Hematopoietic multipotent progenitor cell treated with erythropoietin and hydrocortisone succinate and interleukin-3 and kit ligand, for 6 days (in vitro differentiated cells): ENCODE measurements at regions not wholly inside any gene's neighbourhood (a gene's known extent, or its start where the extent isn't known, plus 50 kb on each side); places are given as distances from the start of the nearest gene placed in this dataset.

Experiments used
- DNase-seq: peaks from one replicate; pipeline ENCODE4 v3.0.0-alpha.2; 2015

DNA sequence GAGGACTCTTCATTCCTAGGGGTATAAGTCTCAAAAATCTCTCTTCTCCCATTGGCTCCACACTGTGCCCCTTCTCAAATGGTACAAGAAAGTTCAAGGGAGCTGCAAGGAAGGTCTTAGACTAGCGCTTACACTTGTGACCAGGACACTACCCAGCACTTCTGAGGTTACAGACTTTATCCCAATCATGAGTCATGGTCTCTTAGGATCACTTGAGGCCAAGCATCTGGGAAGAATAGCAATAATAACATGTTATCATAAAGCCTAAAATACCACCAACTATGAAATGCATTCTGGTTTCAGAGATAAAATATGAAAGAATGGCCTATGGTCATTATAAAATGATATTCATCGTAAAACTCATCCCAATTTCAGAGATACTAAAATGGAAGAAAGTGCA lies 309.9 kb upstream of the PKDCC start:
- no peak for DNase-seq

DNA sequence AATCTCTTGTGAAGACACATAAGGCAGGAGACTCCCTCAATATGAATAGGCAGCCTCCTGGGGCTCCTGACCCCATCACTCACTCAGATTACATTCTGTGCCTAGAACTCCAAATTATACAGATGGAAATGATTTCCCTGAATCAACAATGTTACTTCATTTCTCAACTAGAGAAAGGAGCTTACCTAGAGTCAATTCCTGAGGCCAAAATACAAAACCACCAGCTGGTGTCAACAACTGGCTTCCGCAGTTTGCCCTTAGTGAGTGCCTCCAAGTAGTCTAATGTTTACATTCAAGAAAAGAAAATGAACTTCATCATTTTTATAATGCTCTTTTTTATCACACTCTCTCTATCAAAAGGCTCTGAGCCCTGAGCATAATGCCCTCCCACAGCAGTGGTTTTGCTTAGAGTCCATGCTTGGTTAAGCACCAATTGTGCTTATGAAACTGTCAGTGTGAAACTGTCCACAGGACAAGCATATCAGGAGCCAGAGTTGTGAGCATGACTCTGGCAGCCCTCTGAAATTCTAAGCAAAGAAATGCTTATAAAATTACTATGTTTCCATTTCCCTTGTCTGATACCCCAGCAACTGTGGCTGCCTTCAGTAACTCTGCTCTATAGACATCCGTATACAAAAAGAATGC lies 305.7 kb upstream of the PKDCC start:
- no peak for DNase-seq

DNA sequence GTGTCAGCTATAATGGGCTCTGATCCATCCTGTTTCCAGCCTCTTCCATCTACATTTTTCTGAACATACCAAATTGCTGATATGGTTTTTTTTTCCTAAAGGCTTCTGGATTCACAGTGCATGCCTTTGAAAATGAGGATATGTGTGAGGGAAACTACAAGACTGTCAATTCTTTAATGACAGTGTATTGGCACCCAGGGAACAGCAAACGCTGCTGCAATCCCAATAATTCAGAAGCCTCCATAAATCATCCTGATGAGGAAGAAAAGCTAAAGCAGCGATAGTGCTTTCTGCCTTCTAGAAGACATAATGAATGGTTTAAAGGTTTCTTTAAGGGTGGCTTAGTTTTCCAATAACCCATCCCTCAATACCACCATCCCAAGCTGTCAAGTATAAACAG lies 304.5 kb upstream of the PKDCC start:
- DNase-seq = no peak

DNA sequence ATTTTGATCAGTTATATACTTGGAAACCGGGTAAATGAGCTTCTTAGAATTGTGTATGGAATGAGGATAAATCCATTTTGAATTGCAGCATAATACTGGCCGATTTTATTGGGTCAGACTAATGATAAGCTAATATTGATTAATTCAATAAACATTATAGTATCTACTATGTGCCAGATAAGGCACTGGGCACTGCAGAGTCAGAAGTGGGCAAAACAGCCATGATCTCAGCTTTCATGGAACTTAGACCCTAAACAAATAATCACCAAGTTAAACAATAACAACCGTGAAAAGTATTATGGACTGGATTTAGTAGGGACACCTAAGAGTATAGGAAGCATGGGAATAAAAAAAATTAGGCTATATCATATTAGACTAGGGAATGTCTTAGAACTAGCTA lies 297.0 kb upstream of the PKDCC start:
- DNase-seq = no peak

DNA sequence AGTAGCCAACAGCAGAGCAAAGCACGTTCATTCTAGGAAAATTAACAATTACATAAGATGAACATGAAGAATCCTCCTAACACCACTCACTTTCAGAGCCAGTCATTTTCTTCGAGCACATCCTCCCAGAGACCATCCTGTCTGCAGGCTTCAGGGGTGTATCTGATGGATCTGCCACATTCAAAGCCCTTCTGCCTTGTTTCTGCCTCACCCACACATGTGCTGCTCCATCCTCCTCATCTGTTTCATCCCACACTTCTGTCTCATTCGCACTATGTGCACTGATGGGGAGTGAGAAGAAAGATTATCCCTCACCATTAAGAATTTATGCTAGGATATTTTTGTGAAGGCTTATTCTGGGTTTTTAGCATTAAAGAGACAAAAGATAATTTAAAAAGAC lies 287.9 kb upstream of the PKDCC start:
- no peak for DNase-seq

DNA sequence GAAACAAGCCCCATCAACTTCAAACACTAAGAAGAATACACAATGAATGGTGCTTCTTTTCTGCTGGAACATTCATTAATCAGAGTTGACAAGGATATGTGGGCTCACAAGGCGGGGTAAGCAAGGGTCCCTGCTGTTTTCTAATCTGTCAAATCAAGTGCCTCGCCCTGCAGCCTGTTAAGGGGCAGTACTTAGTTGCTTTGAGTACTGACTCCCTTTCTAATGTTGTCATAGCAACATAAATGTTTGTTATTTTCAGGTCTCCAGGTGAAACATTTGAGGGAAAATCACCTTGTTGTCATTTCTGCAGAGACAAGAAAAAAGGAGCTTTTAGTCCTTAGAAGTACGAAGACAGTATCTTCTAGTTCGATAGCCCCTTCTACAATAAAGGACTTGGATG lies 284.7 kb upstream of the PKDCC start:
- no peak for DNase-seq

DNA sequence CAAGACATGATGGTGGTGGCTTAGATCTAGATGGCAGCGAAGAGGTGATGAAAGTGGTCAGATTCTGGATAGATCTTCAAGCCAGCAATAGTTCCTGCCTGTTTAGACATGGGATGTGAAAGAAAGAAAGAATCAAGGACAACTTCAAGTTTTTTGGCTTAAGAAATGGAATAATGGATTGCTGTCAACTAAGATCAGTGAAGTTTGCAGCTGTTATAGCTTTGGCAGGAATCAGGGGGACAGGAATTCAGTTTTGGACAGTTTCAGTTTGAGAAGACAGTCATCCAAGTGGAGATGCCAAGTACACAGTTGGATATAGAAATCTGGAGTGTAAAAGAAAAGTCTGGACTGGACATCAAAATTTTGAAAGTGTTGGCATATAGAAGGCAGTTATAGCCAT lies 283.7 kb upstream of the PKDCC start:
- no peak for DNase-seq

DNA sequence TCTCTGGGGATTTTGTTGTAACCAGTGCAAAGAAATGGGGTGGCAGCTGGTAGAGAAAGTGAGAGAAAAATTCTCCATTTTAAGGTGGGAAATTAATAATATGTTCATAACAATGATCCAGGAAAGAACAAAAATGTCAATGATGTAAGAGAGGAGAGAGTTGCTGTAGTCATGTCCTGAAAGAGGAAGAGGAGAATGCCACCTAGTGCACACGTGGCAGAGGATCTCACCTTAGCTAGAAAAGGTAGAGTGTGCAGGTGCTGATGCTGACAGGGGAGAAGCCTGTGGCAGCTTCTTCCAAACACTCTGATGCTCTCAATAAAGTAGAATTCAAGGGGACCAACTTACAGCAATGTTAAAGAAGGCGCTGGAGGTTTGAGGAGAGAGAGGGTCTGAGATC lies 282.9 kb upstream of the PKDCC start:
- no peak for DNase-seq

DNA sequence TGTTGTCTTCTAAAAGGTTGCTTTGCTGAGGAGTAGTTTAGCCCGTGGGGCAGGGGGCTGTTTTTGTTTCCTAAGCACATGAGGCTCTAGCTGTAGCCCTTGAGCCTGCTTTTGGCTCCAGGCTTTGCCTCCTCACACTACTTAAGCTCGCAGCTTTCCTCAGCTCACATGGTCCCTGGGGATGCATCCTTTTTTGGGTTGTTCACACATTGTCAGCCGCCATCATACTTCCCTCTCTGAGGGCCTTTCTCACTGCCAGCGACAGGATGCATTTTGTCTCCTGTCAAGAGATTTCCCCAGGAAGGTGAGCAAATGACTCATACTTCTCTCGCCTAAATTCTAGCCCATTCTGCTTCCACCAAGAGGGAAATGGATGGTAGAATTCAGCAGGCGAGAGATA lies 279.5 kb upstream of the PKDCC start:
- no peak for DNase-seq

DNA sequence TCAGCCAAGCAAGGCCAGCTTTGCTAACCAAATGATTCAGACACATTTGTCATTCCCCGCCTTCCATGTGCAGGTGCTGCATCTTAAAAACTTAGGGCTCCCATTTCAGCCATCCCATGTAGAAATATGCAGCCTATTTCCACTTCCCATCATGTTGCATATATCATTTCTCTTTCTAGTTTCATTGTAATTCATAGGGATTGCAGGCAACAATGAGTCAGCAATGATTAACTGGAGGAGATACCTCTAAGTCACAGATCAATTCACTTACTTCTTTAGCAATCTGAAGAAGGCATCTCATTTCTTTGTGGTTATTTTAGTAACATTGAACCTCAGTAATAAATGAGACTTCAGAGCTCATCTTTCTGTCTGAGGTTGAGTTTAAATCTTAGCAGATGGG lies 276.1 kb upstream of the PKDCC start:
- no peak for DNase-seq

DNA sequence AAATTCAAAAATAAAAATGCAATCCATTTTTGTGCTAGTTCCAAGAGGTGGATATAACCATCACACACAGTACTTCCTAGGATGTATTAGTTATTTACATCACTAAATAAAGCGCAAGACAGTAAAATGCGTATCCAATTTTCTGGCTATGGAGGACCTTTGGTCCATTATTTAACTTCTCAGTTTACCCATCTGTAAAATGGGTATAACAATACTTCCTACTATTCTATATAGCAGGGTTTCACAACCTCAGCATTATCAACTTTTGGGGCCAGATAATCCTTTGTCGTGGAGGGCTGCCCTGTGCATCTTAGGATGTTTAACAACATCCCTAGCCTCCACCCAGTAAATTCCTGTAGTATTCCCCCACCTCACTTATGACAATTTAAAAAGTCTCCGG lies 275.1 kb upstream of the PKDCC start:
- DNase-seq = no peak

DNA sequence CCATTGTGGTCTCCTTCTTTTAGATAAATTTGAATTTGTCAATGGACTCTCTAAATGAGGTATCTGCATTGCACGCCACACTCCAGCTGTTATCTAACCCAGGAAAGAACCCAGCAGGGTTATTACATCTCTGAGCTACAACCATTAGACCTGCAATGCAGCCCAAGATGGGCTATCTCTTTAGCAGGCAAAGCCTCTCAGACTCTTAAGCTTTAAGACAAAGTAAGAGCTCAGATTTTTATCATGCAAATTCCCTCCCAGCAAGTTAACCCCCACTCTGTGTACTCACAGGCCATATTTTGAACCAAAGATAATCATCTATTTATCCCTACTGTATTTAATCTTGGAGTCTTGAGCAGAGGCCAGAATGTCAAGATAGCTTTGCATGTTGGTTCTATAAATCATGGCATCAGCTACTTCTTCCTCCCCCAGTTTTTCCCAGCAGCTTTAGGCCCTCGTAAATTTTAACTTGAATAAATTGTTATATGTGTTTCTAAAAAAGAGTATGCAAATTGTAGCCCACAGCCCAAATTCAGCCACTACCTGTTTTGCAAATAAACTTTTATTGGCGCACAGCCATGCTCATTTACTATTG lies 273.7 kb upstream of the PKDCC start:
- no peak for DNase-seq

DNA sequence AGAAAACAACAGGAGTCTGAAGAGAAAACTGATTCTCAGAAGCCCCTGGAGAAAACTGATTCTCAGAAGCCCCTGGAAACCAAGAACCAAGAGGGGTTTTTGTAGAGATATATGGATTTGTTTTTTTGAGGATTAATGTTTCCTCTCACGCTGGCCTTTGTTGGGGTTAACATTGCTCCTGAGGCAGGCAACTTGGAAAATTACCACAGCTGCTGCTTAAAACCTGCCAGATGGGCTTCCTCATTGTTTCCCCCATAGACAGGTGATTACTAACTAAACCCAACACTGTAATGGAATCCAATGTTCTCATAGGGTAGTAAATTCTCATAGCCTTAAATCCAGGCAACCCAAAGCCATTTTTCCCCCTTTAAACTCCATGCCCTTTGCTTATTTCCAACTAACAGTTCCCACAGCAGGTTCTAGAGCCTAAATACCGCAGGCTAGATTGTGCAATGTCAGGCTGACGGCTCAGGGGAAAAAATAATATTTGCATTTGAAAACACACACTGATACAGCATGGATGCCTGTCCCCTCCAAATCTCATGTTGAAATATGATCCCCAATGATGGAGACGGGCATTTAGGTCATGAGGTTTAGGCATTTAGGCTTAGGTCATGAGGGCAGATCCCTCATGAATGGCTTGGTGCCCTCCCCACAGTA lies 272.3 kb upstream of the PKDCC start:
- no peak for DNase-seq

DNA sequence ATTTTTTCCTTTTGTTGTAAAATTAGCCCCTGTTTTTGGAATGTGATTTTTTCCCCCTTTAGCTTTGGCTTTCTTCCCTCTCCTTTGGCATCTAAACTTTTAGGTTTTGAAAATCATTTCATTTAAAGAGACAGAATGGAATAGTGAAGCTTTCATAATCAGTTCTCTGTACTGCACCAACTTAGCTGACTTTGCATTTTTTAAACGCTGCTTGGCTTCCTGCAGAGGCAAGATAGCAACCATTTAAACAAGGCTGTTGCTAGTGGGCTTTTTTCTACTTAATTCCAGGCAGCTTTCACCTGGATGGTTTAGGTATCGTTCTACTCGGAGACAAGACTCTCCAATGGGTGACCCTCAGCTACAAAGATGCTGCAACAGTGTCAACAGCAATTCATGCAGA lies 267.9 kb upstream of the PKDCC start:
- no peak for DNase-seq

DNA sequence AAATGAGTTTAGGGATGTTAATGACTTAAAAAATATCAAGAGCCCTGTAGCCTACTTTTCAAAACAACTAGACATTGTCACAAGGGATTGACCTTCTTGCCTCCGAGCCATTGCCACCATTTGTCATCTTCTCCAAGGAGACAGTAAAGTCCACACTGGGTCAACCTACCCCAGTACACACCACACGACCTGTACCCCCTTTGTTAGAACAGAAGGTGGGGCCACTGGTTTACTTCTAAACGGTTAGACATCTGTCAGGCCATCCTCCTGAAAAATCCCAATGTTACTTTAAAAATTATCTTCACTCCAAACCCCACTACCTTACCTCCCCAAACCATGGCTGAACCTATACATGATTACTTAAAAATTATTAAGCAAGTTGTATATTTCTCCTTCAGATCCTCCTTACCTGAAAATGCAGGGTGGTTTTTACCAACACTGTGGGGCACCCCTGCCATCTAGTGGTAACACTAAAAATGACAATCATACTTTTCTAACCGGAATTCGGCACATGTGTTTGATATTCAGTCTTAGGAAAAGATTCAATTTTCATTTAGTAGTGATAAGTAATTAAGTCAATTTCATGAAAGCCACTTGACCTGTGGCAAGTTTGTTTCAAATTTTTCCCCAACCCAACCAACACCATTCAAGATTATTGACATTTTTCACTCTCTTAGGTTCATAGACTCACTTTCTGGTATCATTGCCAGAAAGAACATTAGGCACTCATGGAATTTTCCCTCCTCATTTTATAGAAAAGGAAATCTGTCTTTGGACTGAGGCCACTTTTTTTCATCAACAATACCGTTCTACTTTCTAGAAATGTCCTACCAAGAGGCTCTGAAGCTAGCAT lies 265.3 kb upstream of the PKDCC start:
- peak; percentile 68 for DNase-seq

DNA sequence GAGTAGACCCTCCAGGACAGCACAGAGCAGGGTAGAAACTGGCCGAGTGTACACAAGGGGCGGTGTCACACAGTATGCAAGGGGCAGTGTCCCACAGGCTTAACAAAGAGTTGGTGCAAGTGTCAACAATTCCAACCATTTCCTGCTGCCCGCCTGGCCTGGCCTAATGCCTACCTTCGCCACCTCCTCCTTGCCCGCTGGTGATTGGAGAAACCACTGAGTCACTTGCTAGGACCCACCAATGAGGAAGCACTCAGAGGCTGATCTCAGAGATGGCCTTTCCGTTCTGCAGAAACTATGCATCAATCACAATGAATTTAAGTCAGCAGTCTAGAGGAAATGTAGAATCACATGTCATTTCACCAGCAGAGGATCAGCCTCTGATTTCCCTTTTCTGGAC lies 263.3 kb upstream of the PKDCC start:
- no peak for DNase-seq

DNA sequence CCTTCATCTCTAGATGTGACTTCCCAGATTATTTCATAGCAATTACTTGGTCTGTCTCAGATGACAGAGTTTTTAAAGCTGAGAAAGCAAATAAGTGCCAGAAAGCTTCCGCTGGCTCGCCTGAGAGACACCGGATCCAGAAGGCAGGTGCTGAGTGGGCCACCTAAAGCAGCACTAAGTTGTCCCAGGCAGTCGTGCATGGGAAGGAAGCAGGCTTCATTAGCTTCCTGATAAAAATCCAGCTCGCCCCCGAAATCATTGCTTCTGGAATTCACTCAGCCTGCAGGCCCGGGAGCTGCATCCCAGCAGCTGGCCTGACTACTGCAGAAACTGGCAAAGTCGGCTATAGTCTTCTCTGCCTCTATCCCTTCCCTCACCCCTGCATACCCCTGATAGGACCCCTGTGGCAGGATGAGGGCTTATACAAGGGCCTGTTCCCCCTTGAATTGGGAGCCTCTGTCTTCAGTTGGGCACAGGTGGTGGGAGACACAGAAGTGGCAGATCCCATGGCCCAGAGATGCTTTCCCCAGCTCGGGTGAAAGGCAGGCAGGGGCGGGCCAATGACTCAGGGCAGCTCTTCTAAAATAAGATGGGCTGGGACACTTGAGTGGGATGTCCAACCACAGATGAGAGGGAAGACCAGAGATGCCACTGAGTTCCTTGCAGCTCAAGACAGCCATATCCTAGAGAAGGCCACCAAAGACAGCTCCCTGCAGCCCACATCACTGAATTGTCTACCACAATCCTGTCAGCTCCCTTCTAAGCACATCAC lies 262.4 kb upstream of the PKDCC start:
- no peak for DNase-seq

DNA sequence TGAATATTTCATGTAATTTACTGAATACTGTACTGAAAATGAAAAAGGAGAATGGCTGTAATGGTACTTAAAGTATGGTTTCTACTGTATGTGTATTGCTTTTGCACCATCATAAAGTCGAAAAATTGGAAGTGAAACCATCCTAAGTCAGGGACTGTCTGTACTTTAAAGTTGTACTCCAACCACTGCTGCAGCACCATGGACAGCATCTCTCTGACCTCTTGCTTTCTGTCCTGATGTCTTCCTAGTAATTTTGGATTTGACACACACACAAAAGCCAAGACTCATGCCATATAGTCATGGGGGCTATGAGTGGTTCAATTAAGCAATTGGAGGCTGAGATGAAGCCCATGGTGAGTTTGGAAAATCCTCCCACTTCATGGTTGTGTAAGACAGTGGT lies 256.3 kb upstream of the PKDCC start:
- peak; percentile 60 for DNase-seq

DNA sequence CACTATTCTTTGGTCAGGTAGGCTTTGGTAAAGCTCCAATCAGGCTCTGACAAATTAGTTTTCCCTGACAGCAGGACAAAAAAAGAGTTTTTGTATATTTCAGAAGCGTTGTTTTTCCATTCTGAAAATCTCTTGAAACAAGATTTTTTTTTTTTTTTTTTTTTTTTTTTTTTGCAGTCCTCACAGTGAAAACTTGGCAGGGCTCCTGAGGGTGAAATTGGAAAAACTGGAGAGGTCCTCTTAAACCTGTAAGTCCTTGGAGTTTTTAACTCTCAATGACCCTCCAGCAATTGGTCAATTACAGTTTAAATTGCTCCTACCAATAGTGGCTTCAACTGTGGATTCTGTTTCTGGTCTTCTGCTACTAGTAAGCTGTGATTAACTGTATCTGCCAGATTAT lies 244.5 kb upstream of the PKDCC start:
- DNase-seq = no peak

DNA sequence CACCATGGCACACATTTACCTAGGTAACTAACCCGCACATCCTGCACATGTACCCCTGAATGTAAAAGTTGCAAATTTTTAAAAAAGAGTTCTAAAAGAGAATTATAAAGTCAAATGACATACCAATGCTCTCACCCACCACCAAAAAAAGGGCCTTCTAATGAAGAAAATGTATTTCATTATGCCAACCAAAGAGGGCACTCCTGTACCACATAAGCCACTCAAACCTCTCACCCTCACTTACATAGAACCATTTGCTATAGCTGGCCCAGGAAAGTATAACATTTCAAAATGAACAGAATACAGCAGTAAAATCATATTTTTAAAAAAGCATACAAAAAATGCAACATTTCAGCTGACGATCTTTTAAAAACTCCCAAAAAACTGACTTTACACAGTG lies 241.5 kb upstream of the PKDCC start:
- DNase-seq = peak; percentile 8

DNA sequence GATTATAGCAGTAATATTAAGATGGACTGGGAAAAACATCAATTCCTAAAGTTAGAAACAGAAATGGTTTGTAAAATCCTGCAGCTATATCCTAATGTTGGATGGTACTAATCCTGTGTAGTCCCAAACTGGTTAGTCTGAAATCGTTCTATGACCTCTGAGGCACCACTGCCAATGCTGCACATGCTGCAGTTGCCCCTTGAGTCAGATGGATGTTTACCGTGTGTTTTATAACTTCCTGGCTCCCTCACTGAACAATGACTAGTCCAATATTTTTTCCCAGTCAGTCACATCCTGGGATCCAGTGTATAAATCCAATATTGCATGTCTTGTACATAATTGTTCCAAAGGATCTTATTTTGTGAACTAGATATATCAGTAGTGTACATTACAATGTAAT lies 226.7 kb upstream of the PKDCC start:
- DNase-seq = no peak

DNA sequence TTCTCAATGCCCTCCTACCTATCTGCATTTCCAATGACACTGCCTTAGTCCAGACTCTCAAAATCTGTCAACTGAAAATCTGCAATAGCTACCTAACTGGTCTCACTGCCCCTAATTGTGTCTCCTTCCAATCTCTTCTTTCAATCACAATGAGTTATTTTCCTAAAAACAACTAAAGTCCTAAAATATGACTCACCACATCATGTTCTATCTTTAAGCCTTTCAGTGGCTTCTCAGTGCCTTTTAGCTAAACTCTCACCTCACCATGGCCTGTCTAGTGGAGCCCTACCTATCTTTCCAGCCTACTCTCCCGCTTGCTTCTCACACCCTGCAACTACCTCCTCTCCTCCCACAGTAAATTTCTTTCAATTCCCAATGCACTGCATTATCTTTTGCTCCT lies 220.9 kb upstream of the PKDCC start:
- no peak for DNase-seq

DNA sequence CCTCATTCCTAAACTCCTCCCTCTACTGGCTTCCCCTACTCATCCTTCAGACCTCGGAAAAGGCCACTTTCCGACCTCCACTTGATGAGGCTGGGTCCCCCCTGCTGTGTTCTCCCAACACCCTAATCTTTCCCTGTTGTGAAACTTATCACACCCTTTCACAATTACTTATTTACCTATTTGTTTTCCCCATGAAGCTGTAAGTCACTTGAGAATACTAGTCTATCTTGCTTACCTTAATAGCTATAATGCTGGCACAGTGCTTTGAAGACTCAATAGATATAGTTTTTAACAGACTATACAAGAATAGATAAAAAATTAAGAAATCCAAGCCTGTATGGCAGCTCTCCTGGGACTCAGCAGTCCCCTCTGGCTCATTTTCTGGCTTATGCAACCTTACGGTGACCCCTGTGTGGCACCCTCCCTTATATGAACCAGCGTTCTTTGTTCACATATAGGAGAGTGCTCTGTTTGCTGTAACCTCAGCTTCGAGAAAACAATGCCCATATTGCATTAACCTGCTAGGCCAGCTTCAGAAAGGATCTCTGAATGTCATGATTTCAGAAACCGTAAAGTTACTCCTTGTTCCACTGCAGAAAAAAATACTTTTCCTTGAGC lies 220.4 kb upstream of the PKDCC start:
- DNase-seq = no peak
